Ishikawa (cell line): ENCODE measurements at regions not wholly inside any gene's neighbourhood (a gene's known extent, or its start where the extent isn't known, plus 50 kb on each side); places are given as distances from the start of the nearest gene placed in this dataset.

Source experiments
- CEBPB ChIP-seq: IDR thresholded peaks from 2 replicates; pipeline ENCODE4 v1.6.1; 2012
- CREB1 ChIP-seq: IDR thresholded peaks from 2 replicates; pipeline ENCODE4 v1.6.1; 2012; ENCODE audit warnings: low read depth
- EGR1 ChIP-seq: IDR thresholded peaks from 2 replicates; pipeline ENCODE4 v1.6.1; 2012
- EP300 ChIP-seq: IDR thresholded peaks from 2 replicates; pipeline ENCODE4 v1.6.1; 2012; ENCODE audit warnings: borderline replicate concordance
- FOXM1 ChIP-seq: IDR thresholded peaks from 2 replicates; pipeline ENCODE4 v1.6.1; 2012; ENCODE audit warnings: low read depth, borderline replicate concordance
- NFIC ChIP-seq: IDR thresholded peaks from 2 replicates; pipeline ENCODE4 v1.6.1; 2012
- RAD21 ChIP-seq: IDR thresholded peaks from 2 replicates; pipeline ENCODE4 v1.6.1; 2012; ENCODE audit warnings: low read depth
- TAF1 ChIP-seq: IDR thresholded peaks from 2 replicates; pipeline ENCODE4 v1.6.1; 2012; ENCODE audit warnings: low read depth, mild to moderate bottlenecking
- TCF12 ChIP-seq: IDR thresholded peaks from 2 replicates; pipeline ENCODE4 v1.6.1; 2012; ENCODE audit warnings: low read depth
- TEAD4 ChIP-seq: IDR thresholded peaks from 2 replicates; pipeline ENCODE4 v1.6.1; 2012
- YY1 ChIP-seq: IDR thresholded peaks from 2 replicates; pipeline ENCODE4 v1.6.1; 2012; ENCODE audit warnings: low read depth
- ZBTB7A ChIP-seq: IDR thresholded peaks from 2 replicates; pipeline ENCODE4 v1.6.1; 2012; ENCODE audit warnings: low read depth
- TF ChIP-seq, protein P1 (sequence below): IDR thresholded peaks from 2 replicates; pipeline ENCODE4 v1.6.1; 2012
- TF ChIP-seq, protein P2 (sequence below): IDR thresholded peaks from 2 replicates; pipeline ENCODE4 v1.6.1; 2012
- TF ChIP-seq, protein P3 (sequence below): IDR thresholded peaks from 2 replicates; pipeline ENCODE4 v1.6.1; 2012; ENCODE audit warnings: low read depth, mild to moderate bottlenecking

DNA sequence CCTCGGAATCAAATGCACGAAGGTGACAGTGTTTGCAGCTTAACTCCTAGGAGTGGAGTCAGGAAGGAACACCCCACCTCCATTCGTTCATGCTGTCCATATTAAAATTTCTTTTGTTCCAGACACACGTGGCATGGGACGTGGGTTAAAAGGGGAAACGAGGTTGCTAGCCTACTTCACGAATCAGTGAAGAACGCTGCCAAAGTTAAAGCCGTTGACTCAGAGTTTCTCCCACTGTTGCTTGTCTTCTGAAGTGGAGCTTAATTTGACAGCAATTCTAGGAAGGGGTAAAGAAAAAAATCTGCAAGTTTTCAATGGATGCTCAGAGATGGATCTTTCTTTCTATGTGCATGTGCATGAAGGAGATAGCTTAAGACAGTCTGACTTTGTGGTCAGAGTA is 499.1 kb downstream of the CD83 start:
- TF ChIP-seq NFIC (no peak), YY1 (no peak), CEBPB (no peak), RAD21 (no peak), CREB1 (no peak), TCF12 (no peak), ZBTB7A (no peak), EGR1 (no peak), EP300 (no peak), TEAD4 (no peak), FOXM1 (no peak), TAF1 (no peak)
- TF ChIP-seq, protein P1, sequence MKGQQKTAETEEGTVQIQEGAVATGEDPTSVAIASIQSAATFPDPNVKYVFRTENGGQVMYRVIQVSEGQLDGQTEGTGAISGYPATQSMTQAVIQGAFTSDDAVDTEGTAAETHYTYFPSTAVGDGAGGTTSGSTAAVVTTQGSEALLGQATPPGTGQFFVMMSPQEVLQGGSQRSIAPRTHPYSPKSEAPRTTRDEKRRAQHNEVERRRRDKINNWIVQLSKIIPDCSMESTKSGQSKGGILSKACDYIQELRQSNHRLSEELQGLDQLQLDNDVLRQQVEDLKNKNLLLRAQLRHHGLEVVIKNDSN: no peak
- TF ChIP-seq, protein P2, sequence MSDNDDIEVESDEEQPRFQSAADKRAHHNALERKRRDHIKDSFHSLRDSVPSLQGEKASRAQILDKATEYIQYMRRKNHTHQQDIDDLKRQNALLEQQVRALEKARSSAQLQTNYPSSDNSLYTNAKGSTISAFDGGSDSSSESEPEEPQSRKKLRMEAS: no peak
- TF ChIP-seq, protein P3, sequence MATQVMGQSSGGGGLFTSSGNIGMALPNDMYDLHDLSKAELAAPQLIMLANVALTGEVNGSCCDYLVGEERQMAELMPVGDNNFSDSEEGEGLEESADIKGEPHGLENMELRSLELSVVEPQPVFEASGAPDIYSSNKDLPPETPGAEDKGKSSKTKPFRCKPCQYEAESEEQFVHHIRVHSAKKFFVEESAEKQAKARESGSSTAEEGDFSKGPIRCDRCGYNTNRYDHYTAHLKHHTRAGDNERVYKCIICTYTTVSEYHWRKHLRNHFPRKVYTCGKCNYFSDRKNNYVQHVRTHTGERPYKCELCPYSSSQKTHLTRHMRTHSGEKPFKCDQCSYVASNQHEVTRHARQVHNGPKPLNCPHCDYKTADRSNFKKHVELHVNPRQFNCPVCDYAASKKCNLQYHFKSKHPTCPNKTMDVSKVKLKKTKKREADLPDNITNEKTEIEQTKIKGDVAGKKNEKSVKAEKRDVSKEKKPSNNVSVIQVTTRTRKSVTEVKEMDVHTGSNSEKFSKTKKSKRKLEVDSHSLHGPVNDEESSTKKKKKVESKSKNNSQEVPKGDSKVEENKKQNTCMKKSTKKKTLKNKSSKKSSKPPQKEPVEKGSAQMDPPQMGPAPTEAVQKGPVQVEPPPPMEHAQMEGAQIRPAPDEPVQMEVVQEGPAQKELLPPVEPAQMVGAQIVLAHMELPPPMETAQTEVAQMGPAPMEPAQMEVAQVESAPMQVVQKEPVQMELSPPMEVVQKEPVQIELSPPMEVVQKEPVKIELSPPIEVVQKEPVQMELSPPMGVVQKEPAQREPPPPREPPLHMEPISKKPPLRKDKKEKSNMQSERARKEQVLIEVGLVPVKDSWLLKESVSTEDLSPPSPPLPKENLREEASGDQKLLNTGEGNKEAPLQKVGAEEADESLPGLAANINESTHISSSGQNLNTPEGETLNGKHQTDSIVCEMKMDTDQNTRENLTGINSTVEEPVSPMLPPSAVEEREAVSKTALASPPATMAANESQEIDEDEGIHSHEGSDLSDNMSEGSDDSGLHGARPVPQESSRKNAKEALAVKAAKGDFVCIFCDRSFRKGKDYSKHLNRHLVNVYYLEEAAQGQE: no peak

DNA sequence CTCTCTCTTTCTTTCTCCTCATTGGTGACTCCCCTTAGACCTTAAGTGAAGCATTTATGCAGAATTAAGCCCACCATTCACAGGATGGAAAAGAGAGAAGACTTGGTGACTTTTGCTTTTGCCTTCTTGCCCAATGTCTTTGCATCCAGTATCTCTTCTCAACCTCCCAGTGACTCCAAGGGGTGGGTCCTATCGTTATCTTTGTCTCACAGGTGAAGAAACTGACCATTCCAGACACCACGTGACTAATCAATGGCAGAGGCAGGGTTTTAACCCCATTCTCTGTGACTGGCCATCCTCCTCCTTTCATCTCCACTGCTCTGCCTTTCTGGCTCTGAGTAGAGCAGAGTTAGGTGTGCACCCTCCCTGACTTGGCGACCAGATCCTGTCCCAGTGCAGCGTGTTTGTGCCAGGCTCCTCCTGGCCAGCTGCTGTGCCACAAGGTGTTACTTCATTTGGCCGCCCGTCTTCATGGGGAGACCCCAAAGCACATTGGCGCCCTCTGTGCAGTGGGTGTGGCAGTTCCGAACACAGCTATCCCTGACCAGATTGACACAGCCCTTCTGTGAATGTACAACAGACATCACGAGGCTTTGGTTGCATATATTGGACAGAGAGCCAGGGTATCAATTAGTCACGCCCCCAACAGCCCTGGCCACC is 501.3 kb downstream of the CD83 start:
- no peak for TF ChIP-seq TEAD4
- TF ChIP-seq, protein P2: no peak
- TF ChIP-seq RAD21: no peak

DNA sequence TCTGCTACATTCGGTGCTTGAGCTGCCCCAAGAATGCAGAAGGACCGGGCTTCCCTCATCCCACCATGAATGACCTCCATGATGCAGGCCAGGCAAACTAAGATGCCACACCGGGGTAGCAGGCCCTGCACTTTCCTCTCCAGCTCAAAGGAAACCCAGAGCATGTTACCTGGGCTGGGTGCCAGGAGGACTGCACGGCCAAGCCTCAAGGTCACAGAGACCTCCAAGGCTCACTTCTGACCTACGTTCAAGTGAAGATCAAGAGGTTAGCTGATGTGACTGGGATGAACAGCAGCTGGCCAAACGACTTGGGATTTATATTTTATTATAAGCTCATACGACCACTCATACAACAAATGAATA is 501.8 kb downstream of the CD83 start:
- no peak for TF ChIP-seq CEBPB
- TF ChIP-seq YY1: no peak
- TF ChIP-seq, protein P3: no peak
- TF ChIP-seq, protein P1: no peak
- no peak for TF ChIP-seq TAF1
- no peak for TF ChIP-seq EGR1
- no peak for TF ChIP-seq TEAD4

DNA sequence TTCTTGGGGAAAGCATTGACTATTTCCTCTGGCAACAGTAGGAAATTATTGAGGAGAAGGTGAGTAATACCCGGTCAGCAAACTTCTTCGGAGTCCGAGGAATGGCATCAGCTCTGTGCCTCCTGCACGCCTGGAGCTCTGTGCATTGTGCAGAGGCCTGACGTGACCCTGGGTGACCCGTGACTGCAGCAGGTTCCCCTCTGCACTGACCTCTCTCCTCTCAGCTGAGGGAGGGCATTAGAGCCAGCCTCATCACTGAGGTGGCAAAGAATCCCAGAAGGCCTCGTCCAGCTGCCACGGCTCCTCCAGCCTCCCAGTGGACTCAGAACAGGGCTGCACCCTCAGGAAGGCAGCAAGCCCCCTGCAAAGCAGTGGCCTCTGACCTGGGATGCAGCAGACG is 502.9 kb downstream of the CD83 start:
- TF ChIP-seq NFIC (no peak), RAD21 (no peak)
- TF ChIP-seq, protein P3: no peak
- TF ChIP-seq, protein P1: no peak

DNA sequence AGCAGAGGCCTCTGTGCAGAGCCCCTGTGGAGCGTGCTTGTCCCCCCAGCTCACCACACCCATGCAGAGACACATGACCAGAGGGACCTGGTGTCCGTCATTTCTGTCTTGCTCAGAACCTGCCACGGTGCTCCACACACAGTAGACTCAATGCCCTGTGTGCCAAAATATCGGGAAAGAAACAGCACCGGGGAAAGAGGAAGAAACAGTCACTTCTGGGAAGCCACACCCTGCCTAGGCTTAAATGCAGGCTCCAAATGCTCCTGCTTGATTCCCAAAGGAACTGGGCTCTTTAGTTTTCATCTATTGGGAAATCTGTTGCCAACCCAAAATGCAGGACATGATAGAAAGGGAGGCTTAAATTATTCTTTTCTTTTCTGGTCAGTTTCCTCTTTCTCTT is 503.9 kb downstream of the CD83 start:
- TF ChIP-seq, protein P1: no peak
- TF ChIP-seq YY1 (no peak), CREB1 (no peak), ZBTB7A (no peak), EP300 (no peak), FOXM1 (no peak), TEAD4 (no peak), TAF1 (no peak), TCF12 (no peak), NFIC (no peak), CEBPB (no peak), EGR1 (no peak), RAD21 (no peak)
- TF ChIP-seq, protein P2: no peak
- TF ChIP-seq, protein P3: no peak
